CD4-positive, CD25-positive, alpha-beta regulatory T cell (primary cell): ENCODE measurements at regions not wholly inside any gene's neighbourhood (a gene's known extent, or its start where the extent isn't known, plus 50 kb on each side); places are given as distances from the start of the nearest gene placed in this dataset.
"Not testable (repeated sequence)": the region's sequence is repeated elsewhere in the genome, so short reads cannot be mapped to it uniquely, and the experiment has no call there.

Experiments
- ATAC-seq, 2 donors: fragments of 150-1000 bp; cut with Tn5 transposase; one replicate each; pipeline ENCODE4 v1.10.0; 2021; ENCODE audit warnings: low read depth in 2 of 2, moderate number of reproducible peaks in 2 of 2, moderate library complexity in 1 of 2
- DNase-seq, 3 donors: peaks; one replicate each; pipeline versions ENCODE4 v3.0.0 to v3.0.0-alpha.2; 2012 to 2022; ENCODE audit warnings: mixed read lengths in 1 of 3
- H3K27ac ChIP-seq: one replicate; pipeline ENCODE4 v1.7.0; 2013; ENCODE audit warnings: mild to moderate bottlenecking, low read length; ENCODE audit not compliant: insufficient read depth, poor library complexity, severe bottlenecking
- H3K27me3 ChIP-seq: one replicate; pipeline ENCODE4 v1.7.0; 2013; ENCODE audit warnings: low read length; ENCODE audit not compliant: control insufficient read depth, insufficient read depth
- H3K36me3 ChIP-seq: one replicate; pipeline ENCODE4 v1.7.0; 2013; ENCODE audit warnings: mild to moderate bottlenecking, low read length, moderate library complexity; ENCODE audit not compliant: control insufficient read depth, insufficient read depth
- H3K4me1 ChIP-seq: 2 replicates; pipeline ENCODE4 v1.7.0; 2013; ENCODE audit warnings: mild to moderate bottlenecking, low read length; ENCODE audit not compliant: insufficient read depth, control insufficient read depth, poor library complexity, severe bottlenecking
- H3K4me3 ChIP-seq: one replicate; pipeline ENCODE4 v1.7.0; 2013; ENCODE audit warnings: low read depth, mild to moderate bottlenecking, low read length, moderate library complexity
- H3K9me3 ChIP-seq, 2 experiments: 1 replicate in 1 of 2; 2 replicates in 1 of 2; pipeline ENCODE4 v1.7.0; 2013; ENCODE audit warnings: low read length in 2 of 2, mild to moderate bottlenecking in 1 of 2, moderate library complexity in 1 of 2; ENCODE audit not compliant: control insufficient read depth in 2 of 2
- H3K27ac Mint-ChIP-seq, 3 donors: one replicate each; pipeline ENCODE4 v1.8.0; 2020 to 2022; ENCODE audit warnings: mild to moderate bottlenecking in 3 of 3, mixed read lengths in 3 of 3, moderate library complexity in 2 of 3
- H3K27me3 Mint-ChIP-seq: one replicate; pipeline ENCODE4 v1.8.0; 2022; ENCODE audit warnings: mild to moderate bottlenecking, mixed read lengths
- H3K36me3 Mint-ChIP-seq: one replicate; pipeline ENCODE4 v1.8.0; 2020; ENCODE audit warnings: mixed read lengths
- H3K4me1 Mint-ChIP-seq, 4 donors: one replicate each; pipeline ENCODE4 v1.8.0; 2020 to 2022; ENCODE audit warnings: mixed read lengths in 4 of 4, mild to moderate bottlenecking in 1 of 4
- H3K4me3 Mint-ChIP-seq, 4 donors: one replicate each; pipeline ENCODE4 v1.8.0; 2020 to 2022; ENCODE audit warnings: mild to moderate bottlenecking in 4 of 4, mixed read lengths in 4 of 4, moderate library complexity in 3 of 4
- H3K9me3 Mint-ChIP-seq, 7 donors: one replicate each; pipeline ENCODE4 v1.8.0; 2020 to 2022; ENCODE audit warnings: mixed read lengths in 7 of 7, mild to moderate bottlenecking in 3 of 7, moderate library complexity in 2 of 7

- not testable (repeated sequence) for H3K4me3 ChIP-seq, H3K27ac ChIP-seq, H3K4me1 ChIP-seq, H3K27me3 Mint-ChIP-seq, ATAC-seq, H3K27ac Mint-ChIP-seq, H3K27me3 ChIP-seq, DNase-seq, H3K4me3 Mint-ChIP-seq, H3K36me3 Mint-ChIP-seq, H3K4me1 Mint-ChIP-seq, H3K36me3 ChIP-seq
- peaks cover 0 to 27% (median 16%) of the 10 kb centered on the region in 7 donors for H3K9me3 Mint-ChIP-seq
- H3K9me3 ChIP-seq: peaks cover 2 to 10% of the 10 kb centered on the region in 2 experiments
Measured at GRCh38 chr5:45748511-45748910, 52.3 kb upstream of the HCN1 start.
